ENCODE measurements at regions not wholly inside any gene's neighbourhood (a gene's known extent, or its start where the extent isn't known, plus 50 kb on each side); places are given as distances from the start of the nearest gene placed in this dataset.

- TF ChIP-seq CTCF (conservative IDR thresholded peaks at IDR 0.05 in 1 of 2, IDR thresholded peaks at IDR 0.05 in 1 of 2; ENCODE audit: low read depth in 1 of 2, low read length in 2 of 2) (no peak), EZH2 (IDR thresholded peaks at IDR 0.05; ENCODE audit: low read length, missing control alignments) (no peak)
These were observed 88.6 kb downstream of the LIPG start for GRCh38 chr18:49650426-49650891.
